Ishikawa (cell line): ENCODE measurements at regions not wholly inside any gene's neighbourhood (a gene's known extent, or its start where the extent isn't known, plus 50 kb on each side); places are given as distances from the start of the nearest gene placed in this dataset.

ENCODE experiments used
- CREB1 ChIP-seq: IDR thresholded peaks from 2 replicates; pipeline ENCODE4 v1.6.1; 2012; ENCODE audit warnings: low read depth
- EGR1 ChIP-seq: IDR thresholded peaks from 2 replicates; pipeline ENCODE4 v1.6.1; 2012
- TAF1 ChIP-seq: IDR thresholded peaks from 2 replicates; pipeline ENCODE4 v1.6.1; 2012; ENCODE audit warnings: low read depth, mild to moderate bottlenecking
- TCF12 ChIP-seq: IDR thresholded peaks from 2 replicates; pipeline ENCODE4 v1.6.1; 2012; ENCODE audit warnings: low read depth
- USF1 ChIP-seq: IDR thresholded peaks from 2 replicates; pipeline ENCODE4 v1.6.1; 2012

- TF ChIP-seq USF1 = no peak
- TF ChIP-seq TCF12 = no peak
- TF ChIP-seq EGR1 = no peak
- TF ChIP-seq TAF1 = no peak
- TF ChIP-seq CREB1 = no peak
These were observed 413.6 kb upstream of the CYRIA start for GRCh38 chr2:17079262-17079661.
